ENCODE measurements at regions not wholly inside any gene's neighbourhood (a gene's known extent, or its start where the extent isn't known, plus 50 kb on each side); places are given as distances from the start of the nearest gene placed in this dataset.

GRCh38 chr1:38133756-38134155, 87.2 kb upstream of the POU3F1 start:
- DNase-seq (ENCODE audit: low read depth), result no peak

GRCh38 chr1:38133304-38133703, 86.7 kb upstream of the POU3F1 start:
- no peak for DNase-seq (ENCODE audit: low read depth)

GRCh38 chr1:38132681-38133080, 86.1 kb upstream of the POU3F1 start:
- no peak for DNase-seq (ENCODE audit: low read depth)

- no peak for DNase-seq (ENCODE audit: low read depth)
These were observed 84.5 kb upstream of the POU3F1 start for GRCh38 chr1:38131024-38131585.

GRCh38 chr1:38129971-38130370, 83.4 kb upstream of the POU3F1 start:
- no peak for DNase-seq (ENCODE audit: low read depth)

- DNase-seq (ENCODE audit: low read depth), result no peak
These were observed 82.9 kb upstream of the POU3F1 start for GRCh38 chr1:38129473-38129872.

- no peak for DNase-seq (ENCODE audit: low read depth)
These were observed 82.4 kb upstream of the POU3F1 start for GRCh38 chr1:38128926-38129453.

GRCh38 chr1:38128511-38128910, 81.9 kb upstream of the POU3F1 start:
- no peak for DNase-seq (ENCODE audit: low read depth)

- no peak for DNase-seq (ENCODE audit: low read depth)
These were observed 80.8 kb upstream of the POU3F1 start for GRCh38 chr1:38127428-38127827.

- no peak for DNase-seq (ENCODE audit: low read depth)
These were observed 80.4 kb upstream of the POU3F1 start for GRCh38 chr1:38126970-38127369.

- DNase-seq (ENCODE audit: low read depth), result no peak
These were observed 79.4 kb upstream of the POU3F1 start for GRCh38 chr1:38125837-38126520.

- no peak for DNase-seq (ENCODE audit: low read depth)
These were observed 78.4 kb upstream of the POU3F1 start for GRCh38 chr1:38125016-38125415.

- DNase-seq (ENCODE audit: low read depth), result no peak
These were observed 77.0 kb upstream of the POU3F1 start for GRCh38 chr1:38123356-38124135.

GRCh38 chr1:38121231-38121680, 74.7 kb upstream of the POU3F1 start:
- DNase-seq (ENCODE audit: low read depth), result no peak

- DNase-seq (ENCODE audit: low read depth), result no peak
These were observed 74.1 kb upstream of the POU3F1 start for GRCh38 chr1:38120552-38121230.

- no peak for DNase-seq (ENCODE audit: low read depth)
These were observed 72.4 kb upstream of the POU3F1 start for GRCh38 chr1:38118976-38119375.

GRCh38 chr1:38117444-38117887, 70.9 kb upstream of the POU3F1 start:
- DNase-seq (ENCODE audit: low read depth), result no peak

- no peak for DNase-seq (ENCODE audit: low read depth)
These were observed 69.1 kb upstream of the POU3F1 start for GRCh38 chr1:38115682-38116202.

- no peak for DNase-seq (ENCODE audit: low read depth)
These were observed 68.6 kb upstream of the POU3F1 start for GRCh38 chr1:38115226-38115625.

GRCh38 chr1:38114241-38115026, 67.8 kb upstream of the POU3F1 start:
- peak; percentile 4 for DNase-seq (ENCODE audit: low read depth)

GRCh38 chr1:38113159-38113666, 66.6 kb upstream of the POU3F1 start:
- no peak for DNase-seq (ENCODE audit: low read depth)

Measured in activated T-cell treated with anti-CD3 and anti-CD28 coated beads for 48 hours (primary cell).